ENCODE measurements at regions not wholly inside any gene's neighbourhood (a gene's known extent, or its start where the extent isn't known, plus 50 kb on each side); places are given as distances from the start of the nearest gene placed in this dataset.
A peak's percentile ranks its signal among the peaks of the same experiment; 100 is the strongest.
"Not testable (repeated sequence)": the region's sequence is repeated elsewhere in the genome, so short reads cannot be mapped to it uniquely, and the experiment has no call there.

GRCh38 chr11:81270686-81271085, 1463.0 kb downstream of the FAM181B start:
- no peak for DNase-seq

GRCh38 chr11:81267246-81267645, 1466.4 kb downstream of the FAM181B start:
- no peak for DNase-seq

GRCh38 chr11:81259471-81259870, 1474.2 kb downstream of the FAM181B start:
- no peak for DNase-seq

- no peak for DNase-seq
Observed at GRCh38 chr11:81255895-81256294, 1477.8 kb downstream of the FAM181B start.

- DNase-seq = no peak
Observed at GRCh38 chr11:81253244-81253643, 1480.4 kb downstream of the FAM181B start.

GRCh38 chr11:81246941-81247340, 1486.7 kb downstream of the FAM181B start:
- no peak for DNase-seq

GRCh38 chr11:81245791-81246190, 1487.9 kb downstream of the FAM181B start:
- no peak for DNase-seq

- no peak for DNase-seq
Observed at GRCh38 chr11:81241672-81242275, 1491.9 kb downstream of the FAM181B start.

GRCh38 chr11:81237139-81237538, 1496.5 kb downstream of the FAM181B start:
- peak; percentile 80 for DNase-seq

- DNase-seq = not testable (repeated sequence)
Observed at GRCh38 chr11:81227409-81227808, 1506.3 kb downstream of the FAM181B start.

- no peak for DNase-seq
Observed at GRCh38 chr11:81224396-81224795, 1509.3 kb downstream of the FAM181B start.

- no peak for DNase-seq
Observed at GRCh38 chr11:81222491-81222890, 1511.2 kb downstream of the FAM181B start.

- DNase-seq = no peak
Observed at GRCh38 chr11:81220146-81220895, 1513.3 kb downstream of the FAM181B start.

- no peak for DNase-seq
Observed at GRCh38 chr11:81219661-81220060, 1514.0 kb downstream of the FAM181B start.

- DNase-seq = no peak
Observed at GRCh38 chr11:81218440-81218839, 1515.2 kb downstream of the FAM181B start.

- DNase-seq = no peak
Observed at GRCh38 chr11:81211050-81211449, 1522.6 kb downstream of the FAM181B start.

GRCh38 chr11:81207421-81208054, 1526.1 kb downstream of the FAM181B start:
- DNase-seq = no peak

- no peak for DNase-seq
Observed at GRCh38 chr11:81203876-81204275, 1529.8 kb downstream of the FAM181B start.

GRCh38 chr11:81197396-81197795, 1536.3 kb downstream of the FAM181B start:
- DNase-seq = no peak

- DNase-seq = no peak
Observed at GRCh38 chr11:81192516-81192915, 1541.1 kb downstream of the FAM181B start.

- DNase-seq = peak; percentile 21
Observed at GRCh38 chr11:81190546-81190945, 1543.1 kb downstream of the FAM181B start.

- not testable (repeated sequence) for DNase-seq
Observed at GRCh38 chr11:81187033-81187432, 1546.6 kb downstream of the FAM181B start.

GRCh38 chr11:81174646-81175330, 1558.9 kb downstream of the FAM181B start:
- DNase-seq = no peak

Measured in left kidney (tissue), 1 donor.